NCI-H2171 (cell line): ENCODE measurements at regions not wholly inside any gene's neighbourhood (a gene's known extent, or its start where the extent isn't known, plus 50 kb on each side); places are given as distances from the start of the nearest gene placed in this dataset.

Experiments used
- DNase-seq: peaks from one replicate; lab custom pipeline; 2025; lab: John Stamatoyannopoulos, UW

GRCh38 chr15:97804950-97805349 is 155.6 kb upstream of the ARRDC4 start:
- DNase-seq, result no peak

GRCh38 chr15:97806766-97807165 is 153.7 kb upstream of the ARRDC4 start:
- no peak for DNase-seq

GRCh38 chr15:97815835-97816234 is 144.7 kb upstream of the ARRDC4 start:
- no peak for DNase-seq

- DNase-seq, result no peak
These were observed 143.1 kb upstream of the ARRDC4 start for GRCh38 chr15:97817276-97817890.

GRCh38 chr15:97836003-97836402 is 124.5 kb upstream of the ARRDC4 start:
- DNase-seq, result no peak

- no peak for DNase-seq
These were observed 122.6 kb upstream of the ARRDC4 start for GRCh38 chr15:97837896-97838295.

- no peak for DNase-seq
These were observed 121.8 kb upstream of the ARRDC4 start for GRCh38 chr15:97838606-97839210.

GRCh38 chr15:97840501-97840900 is 120.0 kb upstream of the ARRDC4 start:
- DNase-seq, result no peak

- DNase-seq, result no peak
These were observed 118.9 kb upstream of the ARRDC4 start for GRCh38 chr15:97841558-97841957.

GRCh38 chr15:97849183-97849582 is 111.3 kb upstream of the ARRDC4 start:
- no peak for DNase-seq

- DNase-seq, result no peak
These were observed 102.2 kb upstream of the ARRDC4 start for GRCh38 chr15:97858296-97858695.

GRCh38 chr15:97861529-97862260 is 98.8 kb upstream of the ARRDC4 start:
- DNase-seq, result no peak

- peak; percentile 5 for DNase-seq
These were observed 93.5 kb upstream of the ARRDC4 start for GRCh38 chr15:97866959-97867358.

GRCh38 chr15:97867870-97868269 is 92.6 kb upstream of the ARRDC4 start:
- DNase-seq, result no peak

- DNase-seq, result no peak
These were observed 91.5 kb upstream of the ARRDC4 start for GRCh38 chr15:97868981-97869380.

- no peak for DNase-seq
These were observed 89.7 kb upstream of the ARRDC4 start for GRCh38 chr15:97870771-97871170.

- no peak for DNase-seq
These were observed 86.4 kb upstream of the ARRDC4 start for GRCh38 chr15:97874139-97874538.

- DNase-seq, result no peak
These were observed 85.4 kb upstream of the ARRDC4 start for GRCh38 chr15:97875025-97875512.

- DNase-seq, result no peak
These were observed 84.8 kb upstream of the ARRDC4 start for GRCh38 chr15:97875513-97876280.

GRCh38 chr15:97876281-97876675 is 84.2 kb upstream of the ARRDC4 start:
- no peak for DNase-seq

GRCh38 chr15:97881346-97881965 is 79.0 kb upstream of the ARRDC4 start:
- DNase-seq, result no peak

- DNase-seq, result no peak
These were observed 75.9 kb upstream of the ARRDC4 start for GRCh38 chr15:97884513-97885131.
